H1 (cell line): ENCODE measurements at regions not wholly inside any gene's neighbourhood (a gene's known extent, or its start where the extent isn't known, plus 50 kb on each side); places are given as distances from the start of the nearest gene placed in this dataset.

Experiments
- CTBP2 ChIP-seq: IDR thresholded peaks from 2 replicates; pipeline ENCODE4 v1.7.0; 2011; ENCODE audit warnings: borderline replicate concordance, mild to moderate bottlenecking, moderate library complexity, mixed read lengths, low read length; ENCODE audit not compliant: insufficient read depth, insufficient read length
- HDAC2 ChIP-seq, 2 experiments: fragments of 300-600 bp in 1 of 2; sonication (generic) in 1 of 2; IDR thresholded peaks; 2 replicates each; pipeline ENCODE4 v1.6.1; 2011 to 2012; ENCODE audit warnings: low read depth in 2 of 2, low read length in 2 of 2, mild to moderate bottlenecking in 2 of 2, moderate library complexity in 2 of 2, borderline replicate concordance in 1 of 2, inconsistent platforms in 1 of 2
- RNF2 ChIP-seq: fragments of 200-900, 300-1000 bp; sonication (generic); IDR thresholded peaks from 2 replicates; pipeline ENCODE4 v1.7.1; 2016; ENCODE audit warnings: borderline replicate concordance, low read depth, mild to moderate bottlenecking, antibody characterized with exemption, low read length; ENCODE audit not compliant: poor library complexity, severe bottlenecking; ENCODE audit errors: missing control alignments
- TF ChIP-seq, protein P1 (sequence below): fragments of 300-600 bp; sonication (generic); IDR thresholded peaks from 2 replicates; pipeline ENCODE4 v1.7.1; 2012; ENCODE audit warnings: low read length, moderate library complexity, mild to moderate bottlenecking, inconsistent platforms; ENCODE audit not compliant: insufficient replicate concordance

GRCh38 chr20:50415516-50416268 lies 94.5 kb upstream of the PTPN1 start (continued):
- TF ChIP-seq, protein P1, sequence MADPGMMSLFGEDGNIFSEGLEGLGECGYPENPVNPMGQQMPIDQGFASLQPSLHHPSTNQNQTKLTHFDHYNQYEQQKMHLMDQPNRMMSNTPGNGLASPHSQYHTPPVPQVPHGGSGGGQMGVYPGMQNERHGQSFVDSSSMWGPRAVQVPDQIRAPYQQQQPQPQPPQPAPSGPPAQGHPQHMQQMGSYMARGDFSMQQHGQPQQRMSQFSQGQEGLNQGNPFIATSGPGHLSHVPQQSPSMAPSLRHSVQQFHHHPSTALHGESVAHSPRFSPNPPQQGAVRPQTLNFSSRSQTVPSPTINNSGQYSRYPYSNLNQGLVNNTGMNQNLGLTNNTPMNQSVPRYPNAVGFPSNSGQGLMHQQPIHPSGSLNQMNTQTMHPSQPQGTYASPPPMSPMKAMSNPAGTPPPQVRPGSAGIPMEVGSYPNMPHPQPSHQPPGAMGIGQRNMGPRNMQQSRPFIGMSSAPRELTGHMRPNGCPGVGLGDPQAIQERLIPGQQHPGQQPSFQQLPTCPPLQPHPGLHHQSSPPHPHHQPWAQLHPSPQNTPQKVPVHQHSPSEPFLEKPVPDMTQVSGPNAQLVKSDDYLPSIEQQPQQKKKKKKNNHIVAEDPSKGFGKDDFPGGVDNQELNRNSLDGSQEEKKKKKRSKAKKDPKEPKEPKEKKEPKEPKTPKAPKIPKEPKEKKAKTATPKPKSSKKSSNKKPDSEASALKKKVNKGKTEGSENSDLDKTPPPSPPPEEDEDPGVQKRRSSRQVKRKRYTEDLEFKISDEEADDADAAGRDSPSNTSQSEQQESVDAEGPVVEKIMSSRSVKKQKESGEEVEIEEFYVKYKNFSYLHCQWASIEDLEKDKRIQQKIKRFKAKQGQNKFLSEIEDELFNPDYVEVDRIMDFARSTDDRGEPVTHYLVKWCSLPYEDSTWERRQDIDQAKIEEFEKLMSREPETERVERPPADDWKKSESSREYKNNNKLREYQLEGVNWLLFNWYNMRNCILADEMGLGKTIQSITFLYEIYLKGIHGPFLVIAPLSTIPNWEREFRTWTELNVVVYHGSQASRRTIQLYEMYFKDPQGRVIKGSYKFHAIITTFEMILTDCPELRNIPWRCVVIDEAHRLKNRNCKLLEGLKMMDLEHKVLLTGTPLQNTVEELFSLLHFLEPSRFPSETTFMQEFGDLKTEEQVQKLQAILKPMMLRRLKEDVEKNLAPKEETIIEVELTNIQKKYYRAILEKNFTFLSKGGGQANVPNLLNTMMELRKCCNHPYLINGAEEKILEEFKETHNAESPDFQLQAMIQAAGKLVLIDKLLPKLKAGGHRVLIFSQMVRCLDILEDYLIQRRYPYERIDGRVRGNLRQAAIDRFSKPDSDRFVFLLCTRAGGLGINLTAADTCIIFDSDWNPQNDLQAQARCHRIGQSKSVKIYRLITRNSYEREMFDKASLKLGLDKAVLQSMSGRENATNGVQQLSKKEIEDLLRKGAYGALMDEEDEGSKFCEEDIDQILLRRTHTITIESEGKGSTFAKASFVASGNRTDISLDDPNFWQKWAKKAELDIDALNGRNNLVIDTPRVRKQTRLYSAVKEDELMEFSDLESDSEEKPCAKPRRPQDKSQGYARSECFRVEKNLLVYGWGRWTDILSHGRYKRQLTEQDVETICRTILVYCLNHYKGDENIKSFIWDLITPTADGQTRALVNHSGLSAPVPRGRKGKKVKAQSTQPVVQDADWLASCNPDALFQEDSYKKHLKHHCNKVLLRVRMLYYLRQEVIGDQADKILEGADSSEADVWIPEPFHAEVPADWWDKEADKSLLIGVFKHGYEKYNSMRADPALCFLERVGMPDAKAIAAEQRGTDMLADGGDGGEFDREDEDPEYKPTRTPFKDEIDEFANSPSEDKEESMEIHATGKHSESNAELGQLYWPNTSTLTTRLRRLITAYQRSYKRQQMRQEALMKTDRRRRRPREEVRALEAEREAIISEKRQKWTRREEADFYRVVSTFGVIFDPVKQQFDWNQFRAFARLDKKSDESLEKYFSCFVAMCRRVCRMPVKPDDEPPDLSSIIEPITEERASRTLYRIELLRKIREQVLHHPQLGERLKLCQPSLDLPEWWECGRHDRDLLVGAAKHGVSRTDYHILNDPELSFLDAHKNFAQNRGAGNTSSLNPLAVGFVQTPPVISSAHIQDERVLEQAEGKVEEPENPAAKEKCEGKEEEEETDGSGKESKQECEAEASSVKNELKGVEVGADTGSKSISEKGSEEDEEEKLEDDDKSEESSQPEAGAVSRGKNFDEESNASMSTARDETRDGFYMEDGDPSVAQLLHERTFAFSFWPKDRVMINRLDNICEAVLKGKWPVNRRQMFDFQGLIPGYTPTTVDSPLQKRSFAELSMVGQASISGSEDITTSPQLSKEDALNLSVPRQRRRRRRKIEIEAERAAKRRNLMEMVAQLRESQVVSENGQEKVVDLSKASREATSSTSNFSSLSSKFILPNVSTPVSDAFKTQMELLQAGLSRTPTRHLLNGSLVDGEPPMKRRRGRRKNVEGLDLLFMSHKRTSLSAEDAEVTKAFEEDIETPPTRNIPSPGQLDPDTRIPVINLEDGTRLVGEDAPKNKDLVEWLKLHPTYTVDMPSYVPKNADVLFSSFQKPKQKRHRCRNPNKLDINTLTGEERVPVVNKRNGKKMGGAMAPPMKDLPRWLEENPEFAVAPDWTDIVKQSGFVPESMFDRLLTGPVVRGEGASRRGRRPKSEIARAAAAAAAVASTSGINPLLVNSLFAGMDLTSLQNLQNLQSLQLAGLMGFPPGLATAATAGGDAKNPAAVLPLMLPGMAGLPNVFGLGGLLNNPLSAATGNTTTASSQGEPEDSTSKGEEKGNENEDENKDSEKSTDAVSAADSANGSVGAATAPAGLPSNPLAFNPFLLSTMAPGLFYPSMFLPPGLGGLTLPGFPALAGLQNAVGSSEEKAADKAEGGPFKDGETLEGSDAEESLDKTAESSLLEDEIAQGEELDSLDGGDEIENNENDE: no peak
- no peak for TF ChIP-seq HDAC2 (IDR thresholded peaks at IDR 0.05; ENCODE audit: borderline replicate concordance in 1 of 2, low read depth in 2 of 2, low read length in 2 of 2)
- no peak for TF ChIP-seq CTBP2
- TF ChIP-seq RNF2: no peak
- TF ChIP-seq, all 59 proteins: peak for 0
